GM21576 (cell line): ENCODE measurements at regions not wholly inside any gene's neighbourhood (a gene's known extent, or its start where the extent isn't known, plus 50 kb on each side); places are given as distances from the start of the nearest gene placed in this dataset.
A peak's percentile ranks its signal among the peaks of the same experiment; 100 is the strongest.
"Not testable (repeated sequence)": the region's sequence is repeated elsewhere in the genome, so short reads cannot be mapped to it uniquely, and the experiment has no call there.

ENCODE experiments used
- ATAC-seq: cut with Tn5 transposase; IDR thresholded peaks from one replicate; pipeline ENCODE4 v1.9.1; 2021; ENCODE audit warnings: mild to moderate bottlenecking, moderate library complexity; ENCODE audit not compliant: unreplicated experiment

DNA sequence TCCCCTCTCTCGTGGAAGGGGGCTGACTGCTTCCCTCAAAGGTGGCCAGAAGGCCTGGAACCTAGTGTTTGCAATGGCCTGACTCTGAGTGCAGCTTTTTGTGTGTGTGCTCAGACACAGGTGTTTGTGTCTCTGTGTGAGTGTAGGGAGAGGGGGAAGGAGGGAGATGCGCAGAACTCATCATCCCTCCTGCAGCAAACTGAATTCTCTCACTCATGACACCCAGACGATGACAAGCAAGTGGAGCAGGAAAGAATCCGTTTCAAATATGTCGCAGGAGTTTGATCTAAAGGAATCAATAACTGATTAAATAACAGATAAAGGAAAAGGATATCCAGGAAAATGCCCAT, 101.4 kb downstream of the TNFAIP3 start:
- no peak for ATAC-seq

GRCh38 chr6:137968901-137969300, 101.8 kb downstream of the TNFAIP3 start:
- peak; percentile 40 for ATAC-seq

DNA sequence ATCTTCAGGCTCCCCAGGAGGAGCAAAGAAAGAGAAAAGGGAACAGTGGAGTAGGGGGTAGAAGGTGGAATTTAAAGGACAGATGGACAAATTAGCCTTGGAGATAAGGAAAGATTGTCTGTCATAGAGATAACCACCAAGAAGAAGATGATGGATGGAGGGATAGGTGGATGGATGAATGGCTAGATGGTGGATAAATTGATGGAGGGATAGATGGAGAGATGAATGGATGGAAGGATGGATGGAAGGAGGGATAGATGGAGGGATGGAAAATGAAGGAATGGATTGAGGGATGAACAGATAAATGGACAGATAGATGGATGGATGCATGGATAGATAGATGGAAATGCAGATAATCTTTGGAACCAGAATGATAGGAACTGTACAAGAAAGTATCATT, 102.8 kb downstream of the TNFAIP3 start:
- ATAC-seq, result no peak

GRCh38 chr6:137970368-137970767, 103.3 kb downstream of the TNFAIP3 start:
- peak; percentile 60 for ATAC-seq

GRCh38 chr6:137973201-137973600, 106.1 kb downstream of the TNFAIP3 start:
- ATAC-seq, result no peak

- peak; percentile 41 for ATAC-seq
Measured at GRCh38 chr6:137975188-137975940, 108.3 kb downstream of the TNFAIP3 start.

DNA sequence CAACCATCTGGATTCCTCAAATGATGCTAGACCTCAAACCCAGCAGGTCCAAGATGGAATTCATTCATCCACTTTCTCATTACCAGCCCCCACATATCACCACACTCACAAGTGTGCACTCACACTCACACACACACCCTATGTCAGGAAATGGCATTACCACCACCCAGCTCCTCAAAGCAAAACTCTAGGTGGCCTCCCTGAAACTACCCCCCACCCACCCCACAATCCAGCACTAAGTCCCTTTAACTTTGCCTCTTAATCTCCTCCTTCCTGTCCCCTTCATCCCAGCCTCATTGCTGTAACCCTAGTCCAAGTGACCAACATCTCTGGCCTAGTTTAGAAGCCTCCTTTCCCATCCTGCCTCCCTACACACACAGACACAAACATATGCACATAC, 109.4 kb downstream of the TNFAIP3 start:
- ATAC-seq, result no peak

DNA sequence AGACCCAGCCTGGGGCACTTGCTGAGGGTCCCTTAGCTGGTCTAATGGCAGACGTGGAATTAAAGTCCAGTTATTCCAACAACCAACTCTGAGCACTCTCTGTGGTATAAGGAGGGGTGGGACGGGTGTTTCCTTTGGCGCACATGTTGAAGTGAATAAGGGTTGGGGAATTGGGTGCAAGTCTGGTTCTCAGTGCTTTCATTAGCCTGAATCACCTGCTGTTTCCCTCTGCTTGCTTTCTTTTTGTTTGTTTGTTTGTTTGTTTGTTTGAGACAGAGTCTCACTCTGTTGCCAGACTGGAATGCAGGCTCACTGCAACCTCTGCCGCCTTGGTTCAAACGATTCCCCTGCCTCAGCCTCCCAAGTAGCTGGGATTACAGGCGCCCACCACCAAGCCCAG, 110.1 kb downstream of the TNFAIP3 start:
- no peak for ATAC-seq

GRCh38 chr6:137977814-137978213, 110.8 kb downstream of the TNFAIP3 start:
- no peak for ATAC-seq

GRCh38 chr6:137978252-137978896, 111.3 kb downstream of the TNFAIP3 start:
- peak; percentile 57 for ATAC-seq

DNA sequence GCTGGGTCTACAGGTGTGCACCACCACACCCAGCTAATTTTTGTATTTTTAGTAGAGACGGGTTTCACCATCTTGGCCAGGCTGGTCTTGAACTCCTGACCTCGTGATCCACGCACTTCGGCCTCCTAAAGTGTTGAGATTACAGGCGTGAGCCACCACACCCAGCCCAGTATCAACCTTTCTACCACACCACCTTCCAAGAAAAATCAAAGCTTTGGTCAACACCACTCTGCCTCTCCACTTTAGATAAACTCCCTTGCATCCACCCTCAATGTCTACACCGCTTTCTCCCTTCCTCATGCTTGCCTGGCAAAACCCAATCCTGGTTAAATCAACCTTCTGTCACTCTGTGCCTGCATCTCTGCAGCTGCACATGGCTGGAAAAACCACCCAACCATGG, 112.2 kb downstream of the TNFAIP3 start:
- ATAC-seq, result not testable (repeated sequence)

DNA sequence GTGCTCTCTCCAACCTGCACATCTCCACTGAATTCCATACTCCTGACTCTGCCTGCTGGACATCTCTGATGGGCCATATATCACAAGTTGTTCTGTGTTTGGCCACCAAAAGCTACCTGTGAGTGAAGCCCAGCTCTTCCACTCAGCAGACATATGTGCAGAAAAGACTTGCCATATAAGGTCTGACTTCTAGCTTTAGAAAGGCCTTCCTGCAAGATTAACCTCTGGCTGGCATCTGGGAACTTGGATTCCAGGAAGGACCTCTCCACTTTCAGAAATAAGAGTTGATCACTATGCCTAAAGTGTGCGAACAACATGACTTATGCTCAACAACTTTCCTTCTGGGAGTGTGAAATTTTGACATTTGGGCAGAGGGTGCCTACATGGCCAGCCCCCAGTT, 113.7 kb downstream of the TNFAIP3 start:
- ATAC-seq, result no peak

DNA sequence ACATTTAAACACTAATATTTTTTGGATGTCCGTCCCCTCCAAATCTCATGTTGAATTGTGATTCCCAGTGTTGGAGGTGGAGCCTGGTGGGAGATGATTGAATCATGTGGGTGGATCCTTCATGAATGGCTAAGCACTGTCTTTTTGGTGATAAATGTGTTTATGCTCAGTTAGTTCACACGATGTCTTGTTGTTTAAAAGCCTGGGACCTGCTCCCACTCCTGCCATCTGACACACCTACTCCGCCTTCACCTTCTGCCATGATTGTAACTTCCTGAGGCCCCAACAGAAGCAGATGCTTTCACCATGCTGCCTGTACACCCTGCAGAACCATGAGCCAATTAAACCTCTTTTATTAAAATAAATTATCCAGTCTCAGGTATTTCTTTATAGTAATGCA, 114.7 kb downstream of the TNFAIP3 start:
- no peak for ATAC-seq

- ATAC-seq, result no peak
Measured at GRCh38 chr6:137982418-137983189, 115.5 kb downstream of the TNFAIP3 start.

GRCh38 chr6:137983269-137983668, 116.2 kb downstream of the TNFAIP3 start:
- ATAC-seq, result no peak

DNA sequence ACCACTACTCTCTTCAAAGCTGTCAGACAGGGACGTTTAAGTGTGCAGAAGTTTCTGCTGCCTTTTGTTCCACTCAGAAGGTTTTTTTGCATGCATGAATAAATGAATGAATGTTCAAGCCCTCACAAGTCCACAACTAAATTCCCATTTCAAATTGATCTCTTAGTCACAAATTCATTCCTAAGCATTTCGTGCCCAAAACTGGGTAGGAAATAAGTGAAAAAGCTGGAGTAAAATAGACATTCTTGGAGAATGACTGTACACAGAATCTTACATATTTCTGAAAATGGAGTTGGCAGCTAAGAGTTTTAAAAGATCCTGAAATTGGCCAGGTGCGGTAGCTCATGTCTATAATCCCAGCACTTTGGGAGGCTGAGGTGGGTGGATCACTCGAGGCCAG, 117.6 kb downstream of the PERP start:
- ATAC-seq, result no peak

GRCh38 chr6:137995371-137995770, 111.8 kb downstream of the PERP start:
- ATAC-seq, result no peak

DNA sequence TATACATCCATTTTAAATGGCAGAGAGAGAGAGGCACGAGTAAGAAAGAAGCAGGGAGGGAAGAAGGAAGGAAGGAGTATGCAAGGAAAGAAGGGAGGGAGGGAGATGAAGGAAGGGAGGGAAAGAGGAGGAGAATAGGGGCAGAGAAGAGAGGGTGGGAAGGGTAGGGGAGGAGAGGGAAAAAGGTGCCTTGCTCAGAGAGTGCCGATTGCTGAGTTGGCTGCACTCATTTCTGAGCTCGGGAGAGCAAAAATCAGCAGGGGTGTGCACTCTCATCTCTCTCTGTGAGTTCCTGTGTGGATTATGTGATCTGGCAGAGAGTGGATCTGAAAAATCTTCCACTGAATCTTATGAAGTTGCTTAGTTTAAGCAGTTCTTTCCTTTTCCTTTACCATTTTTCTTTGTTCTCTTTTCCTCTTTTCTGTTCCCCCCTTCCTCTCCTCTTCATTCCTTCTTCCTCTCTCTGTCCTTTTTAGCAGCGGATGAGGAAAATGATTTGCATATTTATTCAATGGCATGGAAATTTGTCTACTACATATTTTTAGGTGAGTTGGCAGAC, 108.7 kb downstream of the PERP start:
- ATAC-seq, result no peak

GRCh38 chr6:137999815-138000214, 107.4 kb downstream of the PERP start:
- no peak for ATAC-seq

- ATAC-seq, result no peak
Measured at GRCh38 chr6:138000941-138001340, 106.3 kb downstream of the PERP start.

- ATAC-seq, result no peak
Measured at GRCh38 chr6:138001750-138002349, 105.4 kb downstream of the PERP start.
